Liver (tissue), 7 donors: ENCODE measurements at regions not wholly inside any gene's neighbourhood (a gene's known extent, or its start where the extent isn't known, plus 50 kb on each side); places are given as distances from the start of the nearest gene placed in this dataset.

Experiments
- DNase-seq: peaks from one replicate; pipeline ENCODE4 v3.0.0-alpha.2; 2017; ENCODE audit warnings: low spot score
- H3K27ac ChIP-seq, 2 donors: one replicate each; pipeline ENCODE4 v1.7.0; 2013; ENCODE audit warnings: inconsistent platforms in 2 of 2, low read length in 2 of 2, control low read depth in 1 of 2, low read depth in 1 of 2, mild to moderate bottlenecking in 1 of 2
- H3K27me3 ChIP-seq, 4 donors: one replicate each; pipeline versions ENCODE4 v1.6.1 to v1.7.0; 2013; ENCODE audit warnings: low read length in 3 of 4, inconsistent platforms in 1 of 4, mild to moderate bottlenecking in 1 of 4, moderate library complexity in 1 of 4; ENCODE audit not compliant: control insufficient read depth in 4 of 4, insufficient read depth in 4 of 4
- H3K36me3 ChIP-seq, 4 donors: one replicate each; pipeline versions ENCODE4 v1.6.1 to v1.7.0; 2013; ENCODE audit warnings: low read length in 3 of 4, mild to moderate bottlenecking in 3 of 4, low read depth in 1 of 4, moderate library complexity in 1 of 4; ENCODE audit not compliant: control insufficient read depth in 4 of 4, insufficient read depth in 3 of 4
- H3K4me1 ChIP-seq, 4 donors: one replicate each; pipeline versions ENCODE4 v1.6.1 to v1.7.0; 2013; ENCODE audit warnings: low read length in 3 of 4, mild to moderate bottlenecking in 3 of 4, moderate library complexity in 1 of 4; ENCODE audit not compliant: control insufficient read depth in 4 of 4, insufficient read depth in 4 of 4
- H3K4me3 ChIP-seq, 3 donors: one replicate each; pipeline versions ENCODE4 v1.6.1 to v1.7.0; 2013; ENCODE audit warnings: low read length in 3 of 3, control low read depth in 1 of 3, low read depth in 1 of 3, mild to moderate bottlenecking in 1 of 3
- H3K9ac ChIP-seq, 2 donors: one replicate each; pipeline ENCODE4 v1.7.0; 2013; ENCODE audit warnings: low read length in 2 of 2, mild to moderate bottlenecking in 2 of 2, moderate library complexity in 2 of 2, control low read depth in 1 of 2, low read depth in 1 of 2
- H3K9me3 ChIP-seq, 4 donors: one replicate each; pipeline versions ENCODE4 v1.6.1 to v1.7.0; 2013; ENCODE audit warnings: low read length in 3 of 4; ENCODE audit not compliant: control insufficient read depth in 4 of 4
- EGR1 ChIP-seq, 2 donors: IDR thresholded peaks; 2 replicates each; pipeline ENCODE4 v1.6.1; 2016 to 2018; ENCODE audit warnings: antibody characterized with exemption in 2 of 2, low read depth in 2 of 2
- FOXA1 ChIP-seq: IDR thresholded peaks from 2 replicates; pipeline ENCODE4 v1.6.1; 2016; ENCODE audit warnings: antibody characterized with exemption
- FOXA2 ChIP-seq: IDR thresholded peaks from 2 replicates; pipeline ENCODE4 v1.6.1; 2016; ENCODE audit warnings: antibody characterized with exemption
- HNF4A ChIP-seq, 2 donors: conservative IDR thresholded peaks; 2 replicates each; pipeline ENCODE4 v1.6.1; 2016; ENCODE audit warnings: antibody characterized with exemption in 2 of 2, mild to moderate bottlenecking in 2 of 2
- HNF4G ChIP-seq: IDR thresholded peaks from 2 replicates; pipeline ENCODE4 v1.6.1; 2016; ENCODE audit warnings: antibody characterized with exemption
- JUND ChIP-seq, 2 donors: IDR thresholded peaks; 2 replicates each; pipeline ENCODE4 v1.6.1; 2016; ENCODE audit warnings: antibody characterized with exemption in 2 of 2
- NR2F2 ChIP-seq: IDR thresholded peaks from 2 replicates; pipeline ENCODE4 v1.6.1; 2016; ENCODE audit warnings: antibody characterized with exemption
- RAD21 ChIP-seq, 2 donors: IDR thresholded peaks; 2 replicates each; pipeline ENCODE4 v1.6.1; 2016; ENCODE audit warnings: antibody characterized with exemption in 2 of 2, mild to moderate bottlenecking in 2 of 2
- REST ChIP-seq: IDR thresholded peaks from 2 replicates; pipeline ENCODE4 v1.6.1; 2016; ENCODE audit warnings: antibody characterized with exemption, mild to moderate bottlenecking
- RXRA ChIP-seq, 2 donors: IDR thresholded peaks; 2 replicates each; pipeline ENCODE4 v1.6.1; 2017 to 2018; ENCODE audit warnings: antibody characterized with exemption in 2 of 2, mild to moderate bottlenecking in 1 of 2
- SP1 ChIP-seq: IDR thresholded peaks from 2 replicates; pipeline ENCODE4 v1.6.1; 2018; ENCODE audit warnings: antibody characterized with exemption, mild to moderate bottlenecking
- TAF1 ChIP-seq: conservative IDR thresholded peaks from 2 replicates; pipeline ENCODE4 v1.6.1; 2016; ENCODE audit warnings: antibody characterized with exemption, mild to moderate bottlenecking
- ZBTB33 ChIP-seq: IDR thresholded peaks from 2 replicates; pipeline ENCODE4 v1.6.1; 2016; ENCODE audit warnings: antibody characterized with exemption
- WGBS: extraction: QIAGEN DNeasy Blood & Tissue Kit; methylation state at CpG from one replicate; pipeline ENCODE4 v1.1.7; 2013; 5-methylcytosine and 5-hydroxymethylcytosine counted together
- TF ChIP-seq, protein P1 (sequence below): IDR thresholded peaks from 2 replicates; pipeline ENCODE4 v1.6.1; 2016; ENCODE audit warnings: antibody characterized with exemption
- TF ChIP-seq, protein P2 (sequence below): IDR thresholded peaks from 2 replicates; pipeline ENCODE4 v1.6.1; 2016; ENCODE audit warnings: antibody characterized with exemption
- donor health status: healthy.
- donor health status: healthy.
- donor health status: healthy.
- donor health status: healthy.

DNA sequence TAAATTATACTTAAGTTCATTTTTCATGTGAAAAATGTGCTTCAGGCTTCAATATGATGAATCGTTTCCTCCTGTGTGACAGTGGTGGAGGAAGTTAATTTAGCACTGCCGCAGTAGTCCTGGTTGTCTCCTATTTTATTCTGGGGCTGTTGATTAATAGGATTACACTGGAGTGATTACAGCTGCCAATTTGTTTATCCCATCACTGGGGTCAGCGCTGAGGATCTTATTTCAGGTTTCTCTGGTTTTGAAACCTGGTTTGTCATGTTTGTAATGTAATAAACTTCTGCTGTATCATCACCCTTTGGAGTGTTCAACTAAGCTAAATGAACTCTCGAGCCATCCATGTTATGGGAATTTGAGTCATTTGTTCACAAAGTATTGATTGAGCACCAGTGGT is 241.7 kb upstream of the KCNN2 start:
- no peak for TF ChIP-seq EGR1 (IDR thresholded peaks at IDR 0.05; ENCODE audit: low read depth in 2 of 2)
- TF ChIP-seq RXRA (IDR thresholded peaks at IDR 0.05): no peak
- TF ChIP-seq HNF4G: no peak
- TF ChIP-seq NR2F2: no peak
- TF ChIP-seq FOXA2: no peak
- DNase-seq: no peak
- no peaks in the 10 kb centered on the region for H3K36me3 ChIP-seq
- no peak overlapping the region for H3K9ac ChIP-seq
- WGBS: 58% methylated on average over 4 of the region's 4 CpGs
- H3K27me3 ChIP-seq: peaks cover 0 to 3% (median 0%) of the 10 kb centered on the region in 4 donors
- H3K4me1 ChIP-seq: no peaks in the 10 kb centered on the region
- no peak overlapping the region for H3K27ac ChIP-seq
- no peak overlapping the region for H3K4me3 ChIP-seq
- no peaks in the 10 kb centered on the region for H3K9me3 ChIP-seq

DNA sequence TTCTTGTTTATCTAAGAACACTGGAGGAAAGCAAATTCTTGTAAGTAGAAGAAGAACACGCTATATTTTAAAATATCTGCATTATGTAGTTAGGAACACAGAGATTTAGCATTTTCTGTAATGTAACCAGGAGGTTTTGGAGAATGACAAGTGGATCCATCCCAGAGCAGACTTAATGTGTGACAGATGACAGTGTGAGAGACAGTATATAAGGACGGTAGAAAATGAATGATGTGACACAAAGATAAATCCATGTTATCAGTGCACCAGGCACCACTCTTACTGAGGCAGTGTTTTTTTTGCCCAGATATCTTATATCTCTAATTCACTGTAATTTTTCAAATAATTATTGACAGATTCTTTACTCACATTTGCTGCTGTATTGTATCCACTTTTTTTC is 239.0 kb upstream of the KCNN2 start:
- TF ChIP-seq FOXA1 (no peak), TAF1 (no peak), REST (no peak), ZBTB33 (no peak), SP1 (no peak), EGR1 (IDR thresholded peaks at IDR 0.05; ENCODE audit: low read depth in 2 of 2) (no peak), HNF4A (conservative IDR thresholded peaks at IDR 0.05) (no peak), NR2F2 (no peak), JUND (IDR thresholded peaks at IDR 0.05) (no peak), RAD21 (IDR thresholded peaks at IDR 0.05) (no peak), RXRA (IDR thresholded peaks at IDR 0.05) (no peak)
- TF ChIP-seq, protein P1, sequence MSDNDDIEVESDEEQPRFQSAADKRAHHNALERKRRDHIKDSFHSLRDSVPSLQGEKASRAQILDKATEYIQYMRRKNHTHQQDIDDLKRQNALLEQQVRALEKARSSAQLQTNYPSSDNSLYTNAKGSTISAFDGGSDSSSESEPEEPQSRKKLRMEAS: no peak
- TF ChIP-seq, protein P2, sequence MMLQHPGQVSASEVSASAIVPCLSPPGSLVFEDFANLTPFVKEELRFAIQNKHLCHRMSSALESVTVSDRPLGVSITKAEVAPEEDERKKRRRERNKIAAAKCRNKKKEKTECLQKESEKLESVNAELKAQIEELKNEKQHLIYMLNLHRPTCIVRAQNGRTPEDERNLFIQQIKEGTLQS: no peak
- H3K4me3 ChIP-seq: no peak overlapping the region
- no peak for DNase-seq
- H3K4me1 ChIP-seq: no peaks in the 10 kb centered on the region
- 66% methylated on average over 2 of the region's 2 CpGs for WGBS
- no peaks in the 10 kb centered on the region for H3K36me3 ChIP-seq
- H3K9me3 ChIP-seq: no peaks in the 10 kb centered on the region
- H3K27ac ChIP-seq: no peak overlapping the region
- no peak overlapping the region for H3K9ac ChIP-seq
- H3K27me3 ChIP-seq: no peaks in the 10 kb centered on the region
